ENCODE measurements at regions not wholly inside any gene's neighbourhood (a gene's known extent, or its start where the extent isn't known, plus 50 kb on each side); places are given as distances from the start of the nearest gene placed in this dataset.

DNA sequence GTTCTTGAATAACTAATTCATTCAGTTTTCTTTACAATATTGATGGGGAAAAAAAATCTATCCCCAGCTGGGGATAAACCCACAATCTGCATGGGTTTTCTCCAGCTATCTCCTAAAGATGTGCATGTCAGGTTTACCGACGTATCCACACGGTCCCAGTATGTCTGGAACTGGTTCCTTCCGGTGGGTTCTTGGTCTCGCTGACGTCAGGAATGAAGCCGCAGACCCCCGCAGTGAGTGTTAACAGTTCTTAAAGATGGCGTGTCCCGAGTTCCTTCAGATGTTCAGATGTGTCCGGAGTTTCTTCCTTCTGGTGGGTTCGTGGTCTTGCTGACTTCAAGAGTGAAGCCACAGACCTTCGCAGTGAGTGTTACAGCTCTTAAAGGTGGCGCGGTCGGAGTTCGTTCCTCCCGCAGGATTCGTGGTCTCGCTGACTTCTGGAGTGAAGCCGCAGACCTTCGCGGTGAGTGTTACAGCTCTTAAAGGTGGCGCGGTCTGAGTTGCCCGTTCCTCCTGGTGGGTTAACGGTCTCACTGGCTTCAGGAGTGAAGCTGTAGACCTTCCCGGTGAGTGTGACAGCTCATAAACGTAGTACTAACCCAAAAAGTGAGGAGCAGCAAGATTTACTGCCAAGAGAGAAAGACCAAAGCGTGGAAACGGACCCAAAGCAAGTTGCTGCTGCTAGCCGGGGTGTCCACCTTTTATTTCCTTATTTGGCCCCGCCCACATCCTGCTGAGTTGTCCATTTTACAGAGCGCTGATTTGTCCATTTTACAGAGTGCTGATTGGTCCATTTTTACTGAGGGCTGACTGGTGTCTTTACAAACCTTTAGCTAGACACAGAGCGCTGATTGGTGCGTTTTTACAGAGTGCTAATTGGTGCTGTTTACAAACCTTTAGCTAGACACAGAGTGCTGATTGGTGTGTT lies 195.1 kb upstream of the NR2F2 start:
- TF ChIP-seq, protein P1, sequence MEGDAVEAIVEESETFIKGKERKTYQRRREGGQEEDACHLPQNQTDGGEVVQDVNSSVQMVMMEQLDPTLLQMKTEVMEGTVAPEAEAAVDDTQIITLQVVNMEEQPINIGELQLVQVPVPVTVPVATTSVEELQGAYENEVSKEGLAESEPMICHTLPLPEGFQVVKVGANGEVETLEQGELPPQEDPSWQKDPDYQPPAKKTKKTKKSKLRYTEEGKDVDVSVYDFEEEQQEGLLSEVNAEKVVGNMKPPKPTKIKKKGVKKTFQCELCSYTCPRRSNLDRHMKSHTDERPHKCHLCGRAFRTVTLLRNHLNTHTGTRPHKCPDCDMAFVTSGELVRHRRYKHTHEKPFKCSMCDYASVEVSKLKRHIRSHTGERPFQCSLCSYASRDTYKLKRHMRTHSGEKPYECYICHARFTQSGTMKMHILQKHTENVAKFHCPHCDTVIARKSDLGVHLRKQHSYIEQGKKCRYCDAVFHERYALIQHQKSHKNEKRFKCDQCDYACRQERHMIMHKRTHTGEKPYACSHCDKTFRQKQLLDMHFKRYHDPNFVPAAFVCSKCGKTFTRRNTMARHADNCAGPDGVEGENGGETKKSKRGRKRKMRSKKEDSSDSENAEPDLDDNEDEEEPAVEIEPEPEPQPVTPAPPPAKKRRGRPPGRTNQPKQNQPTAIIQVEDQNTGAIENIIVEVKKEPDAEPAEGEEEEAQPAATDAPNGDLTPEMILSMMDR (IDR thresholded peaks at IDR 0.05; ENCODE audit: poor library complexity, severe bottlenecking) = no peak
- Histone ChIP-seq H3K36me3 (ENCODE audit: low read depth) (no peaks in the 10 kb centered on the region), H3K4me3 (ENCODE audit: severe bottlenecking) (no peak overlapping the region), H3K9me3 (ENCODE audit: severe bottlenecking) (no peaks in the 10 kb centered on the region), H3K27ac (ENCODE audit: poor library complexity, severe bottlenecking) (no peak overlapping the region), H3K27me3 (ENCODE audit: insufficient read depth, poor library complexity, severe bottlenecking) (no peaks in the 10 kb centered on the region), H3K4me1 (ENCODE audit: insufficient read depth, poor library complexity, severe bottlenecking) (no peaks in the 10 kb centered on the region)
- DNase-seq (ENCODE audit: low spot score) = no peak
- no peak for ATAC-seq (ENCODE audit: low read depth)

DNA sequence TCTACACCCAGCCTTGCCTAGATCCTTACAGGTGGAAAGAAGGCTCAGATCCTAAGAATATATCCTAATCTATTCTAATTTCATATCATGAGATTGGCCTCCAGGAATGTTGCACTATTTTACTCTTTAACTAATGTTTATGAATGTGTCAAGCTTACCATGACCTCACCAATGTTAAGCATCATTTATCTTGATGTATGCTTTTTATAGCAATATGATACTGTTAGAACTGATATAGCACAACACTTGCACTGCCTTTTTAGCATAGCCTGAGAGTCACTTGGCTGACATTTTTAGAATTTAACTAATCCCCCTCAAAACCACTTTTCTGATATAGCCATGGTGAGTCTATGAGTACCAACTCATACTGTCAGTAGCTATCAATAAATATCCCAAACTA lies 191.5 kb upstream of the NR2F2 start:
- H3K27me3 ChIP-seq (ENCODE audit: insufficient read depth, poor library complexity, severe bottlenecking) = no peaks in the 10 kb centered on the region
- H3K9me3 ChIP-seq (ENCODE audit: severe bottlenecking) = no peaks in the 10 kb centered on the region
- no peaks in the 10 kb centered on the region for H3K4me1 ChIP-seq (ENCODE audit: insufficient read depth, poor library complexity, severe bottlenecking)
- H3K27ac ChIP-seq (ENCODE audit: poor library complexity, severe bottlenecking) = no peak overlapping the region
- TF ChIP-seq, protein P1 (IDR thresholded peaks at IDR 0.05; ENCODE audit: poor library complexity, severe bottlenecking) = no peak
- ATAC-seq (ENCODE audit: low read depth) = no peak
- H3K4me3 ChIP-seq (ENCODE audit: severe bottlenecking) = no peak overlapping the region
- no peaks in the 10 kb centered on the region for H3K36me3 ChIP-seq (ENCODE audit: low read depth)
- no peak for DNase-seq (ENCODE audit: low spot score)

DNA sequence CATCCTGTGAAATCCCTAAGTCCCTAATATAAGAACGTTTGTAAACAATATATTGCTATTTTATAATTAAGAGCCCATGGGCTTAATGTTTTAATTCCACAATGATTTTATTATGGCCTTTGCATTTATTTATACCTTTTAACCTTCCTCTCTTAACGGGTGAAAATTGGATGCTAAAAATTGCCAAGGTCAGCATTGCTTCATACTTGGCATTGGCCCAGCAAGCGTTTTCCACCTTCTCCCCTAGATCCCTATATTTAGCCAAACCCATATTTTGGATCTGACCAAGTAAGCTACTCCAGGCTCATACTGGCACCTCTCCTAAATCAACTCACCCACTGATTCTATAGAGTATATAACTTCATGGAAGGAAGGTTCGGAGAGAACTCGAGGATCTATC lies 188.0 kb upstream of the NR2F2 start:
- ATAC-seq (ENCODE audit: low read depth) (no peak), DNase-seq (ENCODE audit: low spot score) (no peak)
- Histone ChIP-seq H3K4me3 (ENCODE audit: severe bottlenecking) (no peak overlapping the region), H3K27me3 (ENCODE audit: insufficient read depth, poor library complexity, severe bottlenecking) (no peaks in the 10 kb centered on the region), H3K9me3 (ENCODE audit: severe bottlenecking) (no peaks in the 10 kb centered on the region), H3K4me1 (ENCODE audit: insufficient read depth, poor library complexity, severe bottlenecking) (no peaks in the 10 kb centered on the region), H3K36me3 (ENCODE audit: low read depth) (no peaks in the 10 kb centered on the region), H3K27ac (ENCODE audit: poor library complexity, severe bottlenecking) (no peak overlapping the region)
- TF ChIP-seq, protein P1 (IDR thresholded peaks at IDR 0.05; ENCODE audit: poor library complexity, severe bottlenecking) = no peak

DNA sequence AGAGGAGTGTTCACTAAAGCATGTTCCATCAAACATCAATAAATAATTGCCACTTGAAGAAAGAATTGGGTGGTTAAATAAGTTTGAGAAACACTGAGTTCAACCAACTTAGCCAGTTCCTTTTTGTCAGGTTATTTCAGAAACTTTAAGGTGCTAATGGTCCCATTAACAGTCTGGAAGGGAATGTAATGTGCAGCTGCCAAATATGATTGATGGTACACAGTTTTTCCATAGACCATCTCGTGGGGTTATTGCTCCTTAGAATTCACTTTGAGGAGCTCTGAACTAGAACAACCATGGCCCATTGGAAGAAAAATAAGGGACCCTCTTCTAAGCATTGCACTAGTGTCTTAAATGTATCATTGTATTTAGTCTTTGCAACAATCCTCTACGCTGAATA lies 185.8 kb upstream of the NR2F2 start:
- DNase-seq (ENCODE audit: low spot score) (no peak), ATAC-seq (ENCODE audit: low read depth) (no peak)
- H3K9me3 ChIP-seq (ENCODE audit: severe bottlenecking) = no peaks in the 10 kb centered on the region

More for the DNA sequence above, 185.8 kb upstream of the NR2F2 start:
- H3K27me3 ChIP-seq (ENCODE audit: insufficient read depth, poor library complexity, severe bottlenecking) = no peaks in the 10 kb centered on the region
- H3K36me3 ChIP-seq (ENCODE audit: low read depth) = no peaks in the 10 kb centered on the region
- no peak overlapping the region for H3K4me3 ChIP-seq (ENCODE audit: severe bottlenecking)
- H3K4me1 ChIP-seq (ENCODE audit: insufficient read depth, poor library complexity, severe bottlenecking) = no peaks in the 10 kb centered on the region
- H3K27ac ChIP-seq (ENCODE audit: poor library complexity, severe bottlenecking) = no peak overlapping the region
- TF ChIP-seq, protein P1 (IDR thresholded peaks at IDR 0.05; ENCODE audit: poor library complexity, severe bottlenecking) = no peak
